RWPE2 (cell line): ENCODE measurements at regions not wholly inside any gene's neighbourhood (a gene's known extent, or its start where the extent isn't known, plus 50 kb on each side); places are given as distances from the start of the nearest gene placed in this dataset.

ENCODE experiments used
- ATAC-seq: fragments of 200-7000 bp; cut with Tn5 transposase; 3 replicates; pipeline ENCODE4 v1.9.1; 2021; ENCODE audit warnings: low read depth
- DNase-seq: peaks from one replicate; pipeline ENCODE4 v3.0.0-alpha.2; 2020; ENCODE audit warnings: low spot score
- H3K27ac ChIP-seq: fragments of 450-650 bp; 2 replicates; pipeline ENCODE4 v1.5.1; 2017; ENCODE audit warnings: mild to moderate bottlenecking; ENCODE audit not compliant: poor library complexity, severe bottlenecking
- H3K27me3 ChIP-seq: fragments of 250-450 bp; sonication (Bioruptor Pico); 2 replicates; pipeline ENCODE4 v1.5.1; 2021; ENCODE audit warnings: mild to moderate bottlenecking, moderate library complexity; ENCODE audit not compliant: insufficient read depth, poor library complexity, severe bottlenecking
- H3K36me3 ChIP-seq: fragments of 250-450 bp; sonication (Bioruptor Pico); 2 replicates; pipeline ENCODE4 v1.5.1; 2020; ENCODE audit warnings: low read depth, mild to moderate bottlenecking, moderate library complexity
- H3K4me1 ChIP-seq: fragments of 250-450 bp; sonication (Bioruptor Pico); 2 replicates; pipeline ENCODE4 v1.5.1; 2021; ENCODE audit warnings: mild to moderate bottlenecking, moderate library complexity; ENCODE audit not compliant: insufficient read depth, poor library complexity, severe bottlenecking
- H3K4me3 ChIP-seq: fragments of 250-450 bp; sonication (Bioruptor Pico); 2 replicates; pipeline ENCODE4 v1.5.1; 2021; ENCODE audit warnings: mild to moderate bottlenecking, moderate library complexity; ENCODE audit not compliant: severe bottlenecking
- H3K9me3 ChIP-seq: fragments of 250-450 bp; sonication (Bioruptor Pico); 2 replicates; pipeline ENCODE4 v1.5.1; 2021; ENCODE audit warnings: mild to moderate bottlenecking, moderate library complexity; ENCODE audit not compliant: severe bottlenecking
- TF ChIP-seq, protein P1 (sequence below): fragments of 450-650 bp; IDR thresholded peaks from one replicate; pipeline ENCODE4 v1.5.1; 2017; ENCODE audit warnings: mild to moderate bottlenecking, moderate library complexity; ENCODE audit not compliant: poor library complexity, severe bottlenecking

GRCh38 chr6:166785131-166785530 lies 158.1 kb upstream of the RPS6KA2 start:
- TF ChIP-seq, protein P1, sequence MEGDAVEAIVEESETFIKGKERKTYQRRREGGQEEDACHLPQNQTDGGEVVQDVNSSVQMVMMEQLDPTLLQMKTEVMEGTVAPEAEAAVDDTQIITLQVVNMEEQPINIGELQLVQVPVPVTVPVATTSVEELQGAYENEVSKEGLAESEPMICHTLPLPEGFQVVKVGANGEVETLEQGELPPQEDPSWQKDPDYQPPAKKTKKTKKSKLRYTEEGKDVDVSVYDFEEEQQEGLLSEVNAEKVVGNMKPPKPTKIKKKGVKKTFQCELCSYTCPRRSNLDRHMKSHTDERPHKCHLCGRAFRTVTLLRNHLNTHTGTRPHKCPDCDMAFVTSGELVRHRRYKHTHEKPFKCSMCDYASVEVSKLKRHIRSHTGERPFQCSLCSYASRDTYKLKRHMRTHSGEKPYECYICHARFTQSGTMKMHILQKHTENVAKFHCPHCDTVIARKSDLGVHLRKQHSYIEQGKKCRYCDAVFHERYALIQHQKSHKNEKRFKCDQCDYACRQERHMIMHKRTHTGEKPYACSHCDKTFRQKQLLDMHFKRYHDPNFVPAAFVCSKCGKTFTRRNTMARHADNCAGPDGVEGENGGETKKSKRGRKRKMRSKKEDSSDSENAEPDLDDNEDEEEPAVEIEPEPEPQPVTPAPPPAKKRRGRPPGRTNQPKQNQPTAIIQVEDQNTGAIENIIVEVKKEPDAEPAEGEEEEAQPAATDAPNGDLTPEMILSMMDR, result no peak
- no peak for ATAC-seq

DNA sequence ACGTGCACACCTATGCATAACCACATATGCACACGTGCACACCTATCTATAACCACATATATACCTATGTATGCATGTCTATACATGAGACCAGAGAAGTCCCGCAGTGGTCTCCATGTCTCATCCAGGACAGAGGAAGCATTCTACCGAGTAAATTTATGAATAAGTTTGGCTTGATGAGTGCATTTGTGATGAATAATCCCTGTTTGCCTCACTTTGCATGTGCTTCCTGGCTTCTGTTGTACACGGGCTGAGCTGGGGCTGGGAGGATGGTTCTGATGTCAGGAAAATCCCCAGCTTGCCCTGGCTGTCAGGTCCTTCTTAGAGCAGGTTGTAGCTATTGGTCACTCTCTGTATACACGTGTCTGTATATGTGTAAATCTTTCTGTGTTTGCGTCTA lies 157.6 kb upstream of the RPS6KA2 start:
- TF ChIP-seq, protein P1, result no peak
- no peaks in the 10 kb centered on the region for H3K36me3 ChIP-seq
- H3K9me3 ChIP-seq, result no peaks in the 10 kb centered on the region
- no peak overlapping the region for H3K27ac ChIP-seq
- ATAC-seq (peak; percentile 58; the same call in 2 of the 3 replicates), DNase-seq (no peak)
- H3K27me3 ChIP-seq, result no peaks in the 10 kb centered on the region
- no peaks in the 10 kb centered on the region for H3K4me1 ChIP-seq
- no peak overlapping the region for H3K4me3 ChIP-seq

More at GRCh38 chr6:166785131-166785530, 158.1 kb upstream of the RPS6KA2 start:
- Histone ChIP-seq H3K27me3 (no peaks in the 10 kb centered on the region), H3K4me3 (no peak overlapping the region), H3K9me3 (no peaks in the 10 kb centered on the region), H3K36me3 (no peaks in the 10 kb centered on the region), H3K27ac (no peak overlapping the region), H3K4me1 (no peaks in the 10 kb centered on the region)
- no peak for DNase-seq

- ATAC-seq (no peak), DNase-seq (no peak)
- Histone ChIP-seq H3K4me3 (no peak overlapping the region), H3K36me3 (no peaks in the 10 kb centered on the region), H3K27ac (no peak overlapping the region), H3K27me3 (no peaks in the 10 kb centered on the region), H3K9me3 (no peaks in the 10 kb centered on the region), H3K4me1 (no peaks in the 10 kb centered on the region)
- TF ChIP-seq, protein P1, result no peak
Measured at GRCh38 chr6:166782520-166782919, 155.5 kb upstream of the RPS6KA2 start.

GRCh38 chr6:166781331-166781730 lies 154.3 kb upstream of the RPS6KA2 start:
- Histone ChIP-seq H3K27me3 (no peaks in the 10 kb centered on the region), H3K36me3 (no peaks in the 10 kb centered on the region), H3K4me3 (no peak overlapping the region), H3K4me1 (no peaks in the 10 kb centered on the region), H3K9me3 (no peaks in the 10 kb centered on the region), H3K27ac (no peak overlapping the region)
- TF ChIP-seq, protein P1, result no peak
- DNase-seq (no peak), ATAC-seq (no peak)

- Histone ChIP-seq H3K4me1 (no peaks in the 10 kb centered on the region), H3K27me3 (no peaks in the 10 kb centered on the region), H3K27ac (no peak overlapping the region), H3K4me3 (no peak overlapping the region), H3K36me3 (no peaks in the 10 kb centered on the region), H3K9me3 (no peaks in the 10 kb centered on the region)
- no peak for DNase-seq
- ATAC-seq, result no peak
- TF ChIP-seq, protein P1, result no peak
Measured at GRCh38 chr6:166779963-166780683, 153.1 kb upstream of the RPS6KA2 start.
